Peyer's patch (tissue), 4 donors: ENCODE measurements at regions not wholly inside any gene's neighbourhood (a gene's known extent, or its start where the extent isn't known, plus 50 kb on each side); places are given as distances from the start of the nearest gene placed in this dataset.

Source experiments
- DNase-seq, 3 donors: peaks; one replicate each; pipeline ENCODE4 v3.0.0-alpha.2; 2017 to 2019
- H3K27ac ChIP-seq, 4 donors: fragments of 200-600 bp; sonication (generic); one replicate each; pipeline ENCODE4 v1.5.1; 2016 to 2019
- H3K27me3 ChIP-seq, 2 donors: fragments of 200-600 bp; sonication (generic); one replicate each; pipeline ENCODE4 v1.5.1; 2019
- H3K36me3 ChIP-seq, 3 donors: fragments of 200-600 bp; sonication (generic); one replicate each; pipeline ENCODE4 v1.5.1; 2016 to 2019
- H3K4me1 ChIP-seq, 4 donors: fragments of 200-600 bp; sonication (generic); one replicate each; pipeline ENCODE4 v1.5.1; 2016 to 2019
- H3K4me3 ChIP-seq, 4 donors: fragments of 200-600 bp; sonication (generic); 1 replicate in 3 of 4; 2 replicates in 1 of 4; pipeline ENCODE4 v1.5.1; 2016 to 2019; ENCODE audit warnings: mild to moderate bottlenecking in 1 of 4
- H3K9me3 ChIP-seq, 4 donors: fragments of 200-600 bp; sonication (generic); one replicate each; pipeline ENCODE4 v1.5.1; 2016 to 2019; ENCODE audit warnings: mild to moderate bottlenecking in 1 of 4
- POLR2A ChIP-seq, 2 donors: fragments of 450-650 bp; IDR thresholded peaks; one replicate each; pipeline ENCODE4 v1.5.1; 2017; ENCODE audit warnings: antibody characterized with exemption in 2 of 2, mild to moderate bottlenecking in 2 of 2, moderate library complexity in 2 of 2
- TF ChIP-seq, protein P1 (sequence below), 6 experiments: fragments of 450-650 bp in 4 of 6; fragments of 200-600 bp in 2 of 6; sonication (generic) in 1 of 6; IDR thresholded peaks; one replicate each; pipeline ENCODE4 v1.5.1; 2017 to 2019; ENCODE audit warnings: antibody characterized with exemption in 6 of 6, mild to moderate bottlenecking in 3 of 6, moderate library complexity in 1 of 6

DNA sequence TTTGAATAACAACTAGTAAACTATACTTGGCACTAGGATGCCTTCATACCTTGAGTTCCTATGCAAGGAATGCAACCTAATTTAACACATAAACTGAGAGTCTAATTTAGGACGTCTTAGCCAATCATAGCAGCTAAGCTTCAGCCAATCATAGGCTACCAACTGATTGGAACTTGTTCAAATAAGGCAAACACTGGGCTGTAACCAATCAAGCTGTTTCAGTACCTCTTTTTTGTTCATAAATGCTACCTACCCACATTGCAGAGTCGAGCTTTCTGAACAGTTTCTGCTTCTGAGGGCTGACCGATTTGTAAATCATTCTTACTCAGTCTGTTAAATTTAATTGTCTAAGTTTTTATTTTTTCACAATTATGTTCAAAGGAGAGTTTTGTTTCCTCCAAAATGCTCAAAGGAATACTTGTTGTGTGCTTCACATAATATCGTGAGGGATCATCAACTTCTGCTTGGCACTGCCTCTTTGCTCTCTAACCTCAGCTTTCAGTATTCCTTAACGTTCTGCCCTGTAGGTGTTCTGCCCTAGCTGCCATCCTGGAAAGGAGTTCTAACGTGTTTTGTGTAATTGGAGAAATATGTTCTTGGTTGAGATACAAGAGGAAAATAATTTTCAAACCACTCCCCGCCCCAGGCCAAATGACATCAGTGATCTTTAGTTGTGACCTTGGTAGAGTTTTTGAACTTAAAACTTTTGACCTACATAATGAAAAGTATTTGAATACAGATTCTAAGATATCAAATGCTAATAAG is 380.4 kb upstream of the MIS18BP1 start:
- Histone ChIP-seq H3K4me3 (no peak overlapping the region), H3K36me3 (no peaks in the 10 kb centered on the region), H3K27ac (no peak overlapping the region), H3K4me1 (no peaks in the 10 kb centered on the region), H3K27me3 (no peaks in the 10 kb centered on the region), H3K9me3 (no peaks in the 10 kb centered on the region)
- TF ChIP-seq, protein P1, sequence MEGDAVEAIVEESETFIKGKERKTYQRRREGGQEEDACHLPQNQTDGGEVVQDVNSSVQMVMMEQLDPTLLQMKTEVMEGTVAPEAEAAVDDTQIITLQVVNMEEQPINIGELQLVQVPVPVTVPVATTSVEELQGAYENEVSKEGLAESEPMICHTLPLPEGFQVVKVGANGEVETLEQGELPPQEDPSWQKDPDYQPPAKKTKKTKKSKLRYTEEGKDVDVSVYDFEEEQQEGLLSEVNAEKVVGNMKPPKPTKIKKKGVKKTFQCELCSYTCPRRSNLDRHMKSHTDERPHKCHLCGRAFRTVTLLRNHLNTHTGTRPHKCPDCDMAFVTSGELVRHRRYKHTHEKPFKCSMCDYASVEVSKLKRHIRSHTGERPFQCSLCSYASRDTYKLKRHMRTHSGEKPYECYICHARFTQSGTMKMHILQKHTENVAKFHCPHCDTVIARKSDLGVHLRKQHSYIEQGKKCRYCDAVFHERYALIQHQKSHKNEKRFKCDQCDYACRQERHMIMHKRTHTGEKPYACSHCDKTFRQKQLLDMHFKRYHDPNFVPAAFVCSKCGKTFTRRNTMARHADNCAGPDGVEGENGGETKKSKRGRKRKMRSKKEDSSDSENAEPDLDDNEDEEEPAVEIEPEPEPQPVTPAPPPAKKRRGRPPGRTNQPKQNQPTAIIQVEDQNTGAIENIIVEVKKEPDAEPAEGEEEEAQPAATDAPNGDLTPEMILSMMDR (IDR thresholded peaks at IDR 0.05): no peak
- TF ChIP-seq POLR2A (IDR thresholded peaks at IDR 0.05): no peak
- no peak for DNase-seq

DNA sequence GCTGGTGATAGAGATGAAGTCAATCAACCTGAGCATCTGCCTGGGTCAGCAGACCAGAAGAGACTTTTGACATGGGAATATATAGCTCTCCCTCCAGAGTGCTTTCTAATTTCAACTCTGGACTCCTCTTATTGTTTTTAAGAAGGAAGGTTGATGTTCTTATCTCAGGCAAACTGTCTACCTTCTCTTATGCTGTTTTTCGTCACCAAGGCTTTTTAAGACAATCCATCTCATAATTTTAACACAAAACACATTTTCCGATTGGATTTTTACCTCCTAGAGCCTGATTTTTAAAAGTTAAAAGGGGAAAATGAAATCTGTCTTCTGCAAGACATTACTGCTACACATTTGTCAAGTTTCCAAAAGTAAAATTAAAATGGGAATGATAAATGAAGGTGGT is 368.7 kb upstream of the MIS18BP1 start:
- Histone ChIP-seq H3K4me1 (no peaks in the 10 kb centered on the region), H3K9me3 (no peaks in the 10 kb centered on the region), H3K4me3 (no peak overlapping the region), H3K27me3 (no peaks in the 10 kb centered on the region), H3K36me3 (no peaks in the 10 kb centered on the region), H3K27ac (no peak overlapping the region)
- TF ChIP-seq, protein P1 (IDR thresholded peaks at IDR 0.05): no peak
- TF ChIP-seq POLR2A (IDR thresholded peaks at IDR 0.05): no peak
- no peak for DNase-seq

- Histone ChIP-seq H3K4me1 (no peaks in the 10 kb centered on the region), H3K9me3 (no peaks in the 10 kb centered on the region), H3K36me3 (no peaks in the 10 kb centered on the region), H3K4me3 (no peak overlapping the region), H3K27me3 (no peaks in the 10 kb centered on the region), H3K27ac (no peak overlapping the region)
- no peak for TF ChIP-seq POLR2A (IDR thresholded peaks at IDR 0.05)
- TF ChIP-seq, protein P1 (IDR thresholded peaks at IDR 0.05): no peak
- DNase-seq: no peak
Measured at GRCh38 chr14:45619831-45620230, 366.8 kb upstream of the MIS18BP1 start.

GRCh38 chr14:45610318-45610717 is 357.3 kb upstream of the MIS18BP1 start:
- no peaks in the 10 kb centered on the region for H3K9me3 ChIP-seq
- no peak overlapping the region for H3K4me3 ChIP-seq
- TF ChIP-seq, protein P1 (IDR thresholded peaks at IDR 0.05): peak in 3 of 6 experiments; percentile 20 to 44 (median 41)
- TF ChIP-seq POLR2A (IDR thresholded peaks at IDR 0.05): no peak
- no peak for DNase-seq
- no peak overlapping the region for H3K27ac ChIP-seq
- H3K36me3 ChIP-seq: no peaks in the 10 kb centered on the region
- H3K4me1 ChIP-seq: no peaks in the 10 kb centered on the region
- H3K27me3 ChIP-seq: no peaks in the 10 kb centered on the region

- no peak for TF ChIP-seq POLR2A (IDR thresholded peaks at IDR 0.05)
- TF ChIP-seq, protein P1 (IDR thresholded peaks at IDR 0.05): no peak
- H3K36me3 ChIP-seq: no peaks in the 10 kb centered on the region
- no peaks in the 10 kb centered on the region for H3K9me3 ChIP-seq
- H3K4me3 ChIP-seq: no peak overlapping the region
- H3K27me3 ChIP-seq: no peaks in the 10 kb centered on the region
- no peak for DNase-seq
- no peak overlapping the region for H3K27ac ChIP-seq
- no peaks in the 10 kb centered on the region for H3K4me1 ChIP-seq
Measured at GRCh38 chr14:45587142-45587541, 334.1 kb upstream of the MIS18BP1 start.
